K562 (cell line): ENCODE measurements at regions not wholly inside any gene's neighbourhood (a gene's known extent, or its start where the extent isn't known, plus 50 kb on each side); places are given as distances from the start of the nearest gene placed in this dataset.

ENCODE experiments used
- ATAC-seq: fragments of 200-7000 bp; cut with Tn5 transposase; 3 replicates; pipeline ENCODE4 v1.9.1; 2020; ENCODE audit warnings: moderate library complexity
- BruUV-seq: library from RNA; stranded (reverse); fragments of 400-500 nt; replicated peaks from 2 replicates; lab custom pipeline; 2021; lab: Mats Ljungman, UMichigan
- CTCF ChIA-PET: fragments of 300-600 bp; formaldehyde crosslinking; extraction: SDS; loops from one replicate; lab custom pipeline; 2021; ENCODE audit warnings: low intra/inter-chr PET ratio; lab: Yijun Ruan, JAX
- POLR2A ChIA-PET: fragments of 300-600, 350-650 bp; sonication (Branson Sonifier 250); formaldehyde crosslinking; extraction: SDS; loops from one replicate; lab custom pipeline; 2021; ENCODE audit warnings: antibody characterized with exemption, inconsistent platforms; lab: Yijun Ruan, JAX
- DNase-seq, 4 experiments: peaks; one replicate each; pipeline versions ENCODE4 v3.0.0 to v3.0.0-alpha.2; 2011 to 2018; ENCODE audit warnings: low spot score in 3 of 4, mixed read lengths in 3 of 4; ENCODE audit errors: extremely low read depth in 1 of 4
- FAIRE-seq: peaks from 2 replicates; lab custom pipeline; 2011; peaks lifted over from hg19 to GRCh38; lab: Jason Lieb, UNC
- H2AFZ ChIP-seq: 2 replicates; pipeline ENCODE4 v1.6.0; 2011; ENCODE audit warnings: low read depth, low read length, control low read depth, inconsistent platforms
- H3K27ac ChIP-seq: fragments of 200-600 bp; 3 replicates; pipeline ENCODE4 v1.8.0; 2011; ENCODE audit warnings: low read depth, mild to moderate bottlenecking, control low read depth, inconsistent platforms, low read length, moderate library complexity, mixed read lengths; ENCODE audit errors: extremely low read depth
- H3K27me3 ChIP-seq, 2 experiments: fragments of 300-600 bp in 1 of 2; 2 replicates in 1 of 2; 3 replicates in 1 of 2; pipeline versions ENCODE4 v1.6.0 to v1.8.0; 2011; ENCODE audit warnings: inconsistent platforms in 2 of 2, low read length in 2 of 2, mild to moderate bottlenecking in 1 of 2, mixed read lengths in 1 of 2, moderate library complexity in 1 of 2; ENCODE audit not compliant: control insufficient read depth in 2 of 2, insufficient read depth in 2 of 2
- H3K36me3 ChIP-seq: fragments of 300-600 bp; 3 replicates; pipeline ENCODE4 v1.8.0; 2011; ENCODE audit warnings: mild to moderate bottlenecking, low read length, inconsistent platforms; ENCODE audit not compliant: control insufficient read depth, insufficient read depth
- H3K4me1 ChIP-seq, 2 experiments: fragments of 200-600 bp in 1 of 2; replicated peaks in 1 of 2; 2 replicates in 1 of 2; 3 replicates in 1 of 2; pipeline versions ENCODE4 v1.5.1 to v1.8.0; 2011; ENCODE audit warnings: inconsistent platforms in 2 of 2, low read length in 2 of 2, mild to moderate bottlenecking in 1 of 2, mixed read lengths in 1 of 2, moderate library complexity in 1 of 2; ENCODE audit not compliant: control insufficient read depth in 2 of 2, insufficient read depth in 2 of 2
- H3K4me2 ChIP-seq: 2 replicates; pipeline ENCODE4 v1.6.1; 2011; ENCODE audit warnings: low read length, control low read depth, inconsistent platforms, mixed read lengths; ENCODE audit not compliant: insufficient read depth
- H3K4me3 ChIP-seq: fragments of 200-600 bp; sonication (generic), shearing (Covaris generic); 2 replicates; pipeline ENCODE4 v1.5.1; 2016; ENCODE audit warnings: control low read depth, inconsistent platforms
- H3K79me2 ChIP-seq: fragments of 200-600 bp; 3 replicates; pipeline ENCODE4 v1.8.0; 2011; ENCODE audit warnings: low read length, inconsistent platforms; ENCODE audit not compliant: control insufficient read depth, insufficient read depth
- H3K9ac ChIP-seq, 2 experiments: 2 replicates each; pipeline versions ENCODE4 v1.6.0 to v1.6.1; 2011; ENCODE audit warnings: low read depth in 2 of 2, low read length in 2 of 2, control low read depth in 1 of 2, inconsistent platforms in 1 of 2, mild to moderate bottlenecking in 1 of 2, mixed read lengths in 1 of 2; ENCODE audit not compliant: insufficient read depth in 1 of 2
- H3K9me1 ChIP-seq: one replicate; pipeline ENCODE4 v1.6.0; 2011; ENCODE audit warnings: inconsistent platforms, mild to moderate bottlenecking, low read length, moderate library complexity; ENCODE audit not compliant: control insufficient read depth, insufficient read depth
- H3K9me3 ChIP-seq: replicated peaks from 2 replicates; pipeline ENCODE4 v1.5.1; 2011; ENCODE audit warnings: low read depth, low read length, inconsistent platforms; ENCODE audit not compliant: control insufficient read depth, insufficient read depth
- H4K20me1 ChIP-seq: replicated peaks from 2 replicates; pipeline ENCODE4 v1.6.1; 2011; ENCODE audit warnings: low read length, inconsistent platforms, mixed read lengths; ENCODE audit not compliant: control insufficient read depth, insufficient read depth
- HIVEP1 ChIP-seq: fragments of 250-450 bp; sonication (Bioruptor Pico); IDR thresholded peaks from 2 replicates; pipeline ENCODE4 v1.4.0; 2020; ENCODE audit warnings: mild to moderate bottlenecking
- HNRNPL ChIP-seq: fragments of 200-400 bp; formaldehyde crosslinking; IDR thresholded peaks from 2 replicates; pipeline ENCODE4 v1.6.1; 2017; ENCODE audit warnings: low read depth, mild to moderate bottlenecking, low read length
- KAT7 ChIP-seq: sonication (generic); formaldehyde crosslinking; IDR thresholded peaks from 2 replicates; pipeline ENCODE4 v1.8.0; 2022; ENCODE audit warnings: missing genetic modification reagents, mild to moderate bottlenecking, borderline replicate concordance
- MECOM ChIP-seq: fragments of 250-450 bp; sonication (Bioruptor Pico); IDR thresholded peaks from 2 replicates; pipeline ENCODE4 v1.8.0; 2022; ENCODE audit warnings: inconsistent platforms
- PYGO2 ChIP-seq: fragments of 450-650 bp; IDR thresholded peaks from 2 replicates; pipeline ENCODE4 v1.6.1; 2016; ENCODE audit warnings: mild to moderate bottlenecking, missing genetic modification characterization, moderate library complexity, missing compliant biosample characterization
- WGBS: fragments of 100-300 bp; shearing (Covaris generic); methylation state at CpG from one replicate; pipeline ENCODE4 v1.1.6; 2016; ENCODE audit warnings: low coverage, mixed read lengths; ENCODE audit not compliant: insufficient coverage; ENCODE audit errors: missing lambda C conversion rate; 5-methylcytosine and 5-hydroxymethylcytosine counted together
- in situ Hi-C: fragments of 300-500 bp; cut with MboI; formaldehyde crosslinking; loops from 4 replicates; pipeline ENCODE4 v1.15.0; 2018; ENCODE audit warnings: inconsistent platforms, mixed read lengths
- intact Hi-C: fragments of 100-400 bp; cut with micrococcal nuclease; formaldehyde crosslinking; loops from 2 replicates; pipeline ENCODE4 v1.14.2; 2022
- TF ChIP-seq, protein P1 (sequence below): fragments of 450-650 bp; IDR thresholded peaks from 2 replicates; pipeline ENCODE4 v1.6.1; 2016; ENCODE audit warnings: low read depth

DNA sequence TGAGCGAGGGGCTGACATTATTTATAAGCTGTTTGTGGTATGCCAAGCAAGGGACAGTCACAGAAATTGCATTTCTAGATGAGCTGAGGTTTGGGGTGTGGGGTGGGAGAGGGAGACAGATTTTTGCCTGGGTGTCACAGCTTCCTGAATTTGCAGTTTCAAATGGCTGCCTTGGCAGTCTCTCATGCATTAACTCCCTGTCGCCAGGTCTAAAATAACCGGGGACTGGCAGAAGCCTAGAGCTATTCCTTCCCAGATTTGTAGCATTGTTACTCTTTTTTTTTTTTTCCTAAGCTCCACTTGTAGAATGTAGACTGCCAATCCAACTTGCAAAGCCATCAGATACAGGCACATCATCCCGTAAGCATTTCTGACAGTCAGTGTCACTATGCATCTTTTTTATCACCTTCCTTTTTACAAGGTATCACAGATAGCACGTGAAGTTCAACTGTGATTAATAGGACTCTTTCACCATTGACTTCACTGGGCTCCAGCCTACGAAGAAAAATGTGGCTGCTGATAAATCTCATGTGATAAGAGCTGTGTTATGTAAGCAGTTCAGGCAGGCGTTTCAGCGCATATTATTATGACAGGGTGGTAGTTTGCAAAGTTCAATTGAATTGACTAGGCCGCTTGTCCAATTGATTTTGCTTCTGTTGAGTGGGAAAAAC lies 130.7 kb upstream of the CELF2 start:
- H3K27ac ChIP-seq, result no peak overlapping the region
- no TSS peak for BruUV-seq
- H3K9me3 ChIP-seq, result no peaks in the 10 kb centered on the region
- DNase-seq (no peak), ATAC-seq (no peak), FAIRE-seq (no peak)
- H3K9me1 ChIP-seq, result no peaks in the 10 kb centered on the region
- H3K4me1 ChIP-seq, result no peaks in the 10 kb centered on the region
- H3K4me3 ChIP-seq, result no peak overlapping the region
- no peaks in the 10 kb centered on the region for H4K20me1 ChIP-seq
- H3K79me2 ChIP-seq, result no peaks in the 10 kb centered on the region
- no peak overlapping the region for H3K4me2 ChIP-seq
- no peaks in the 10 kb centered on the region for H3K36me3 ChIP-seq
- ChIA-PET CTCF (no interaction called here), POLR2A (no interaction called here)
- under 1% methylated on average over 9 of the region's 9 CpGs for WGBS
- no peak overlapping the region for H2AFZ ChIP-seq
- H3K9ac ChIP-seq, result no peak overlapping the region
- H3K27me3 ChIP-seq, result no peaks in the 10 kb centered on the region
- no peak for TF ChIP-seq KAT7 (CRISPR knock-in tag)
- TF ChIP-seq HNRNPL, result no peak
- intact Hi-C loops (no loop called here), in situ Hi-C loops (no loop called here)

DNA sequence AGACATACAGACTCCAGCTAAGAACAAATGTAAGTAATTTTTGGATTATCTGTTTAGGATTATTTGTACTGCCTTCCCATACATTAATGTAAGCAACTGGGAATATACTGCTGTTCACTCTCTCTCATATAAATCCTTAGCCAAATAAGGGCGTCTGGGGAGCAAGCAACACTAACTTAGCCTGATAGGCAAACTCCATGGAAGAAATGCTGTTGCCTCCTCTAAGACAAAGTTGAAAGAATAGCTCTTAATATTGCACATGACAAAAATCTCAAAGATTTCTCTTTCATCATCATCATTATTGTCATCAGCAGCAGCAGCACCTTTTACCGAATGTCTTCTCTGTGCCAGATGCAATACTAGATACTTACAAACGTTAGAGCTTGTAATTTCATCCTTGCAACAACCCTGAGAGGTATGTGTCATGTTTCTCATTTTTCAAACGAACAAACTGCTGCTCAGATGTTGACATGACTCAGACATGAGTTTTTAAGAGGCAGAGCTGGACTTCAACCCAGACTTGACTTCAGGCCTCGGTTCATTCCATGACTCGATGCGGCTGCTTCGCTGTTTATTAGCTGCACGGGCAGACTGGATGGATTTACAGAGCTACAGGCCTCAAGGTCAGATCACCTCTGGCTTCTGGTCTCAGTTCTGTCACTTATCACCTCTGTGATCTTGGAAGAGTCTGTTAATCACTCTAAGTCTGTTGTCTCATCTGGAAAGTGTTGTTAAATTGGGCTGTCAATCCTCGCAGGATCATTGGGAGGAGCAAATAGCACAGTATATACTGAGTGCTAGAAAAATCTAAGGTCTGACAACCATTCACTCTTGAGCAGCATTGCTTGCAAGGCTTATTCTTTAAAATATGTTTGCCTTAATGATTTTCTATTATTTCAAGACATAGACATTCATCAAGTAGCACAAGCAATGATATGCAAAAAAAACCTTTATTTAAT lies 126.3 kb upstream of the CELF2 start:
- intact Hi-C loops (no loop called here), in situ Hi-C loops (no loop called here)
- no peaks in the 10 kb centered on the region for H3K4me1 ChIP-seq
- H3K9me3 ChIP-seq, result no peaks in the 10 kb centered on the region
- no peak overlapping the region for H3K27ac ChIP-seq
- ChIA-PET CTCF (no interaction called here), POLR2A (no interaction called here)
- no peak overlapping the region for H3K4me2 ChIP-seq
- BruUV-seq, result no TSS peak
- H2AFZ ChIP-seq, result no peak overlapping the region
- no peaks in the 10 kb centered on the region for H4K20me1 ChIP-seq
- no peak overlapping the region for H3K9ac ChIP-seq
- 3% methylated on average over 10 of the region's 10 CpGs for WGBS
- DNase-seq (no peak), ATAC-seq (no peak), FAIRE-seq (no peak)
- H3K79me2 ChIP-seq, result no peaks in the 10 kb centered on the region
- no peaks in the 10 kb centered on the region for H3K27me3 ChIP-seq
- H3K9me1 ChIP-seq, result no peaks in the 10 kb centered on the region
- no peak overlapping the region for H3K4me3 ChIP-seq
- no peaks in the 10 kb centered on the region for H3K36me3 ChIP-seq
- no peak for TF ChIP-seq PYGO2 (tag)
- no peak for TF ChIP-seq MECOM (CRISPR knock-in tag)
- no peak for TF ChIP-seq HIVEP1 (CRISPR knock-in tag)
- TF ChIP-seq, protein P1, sequence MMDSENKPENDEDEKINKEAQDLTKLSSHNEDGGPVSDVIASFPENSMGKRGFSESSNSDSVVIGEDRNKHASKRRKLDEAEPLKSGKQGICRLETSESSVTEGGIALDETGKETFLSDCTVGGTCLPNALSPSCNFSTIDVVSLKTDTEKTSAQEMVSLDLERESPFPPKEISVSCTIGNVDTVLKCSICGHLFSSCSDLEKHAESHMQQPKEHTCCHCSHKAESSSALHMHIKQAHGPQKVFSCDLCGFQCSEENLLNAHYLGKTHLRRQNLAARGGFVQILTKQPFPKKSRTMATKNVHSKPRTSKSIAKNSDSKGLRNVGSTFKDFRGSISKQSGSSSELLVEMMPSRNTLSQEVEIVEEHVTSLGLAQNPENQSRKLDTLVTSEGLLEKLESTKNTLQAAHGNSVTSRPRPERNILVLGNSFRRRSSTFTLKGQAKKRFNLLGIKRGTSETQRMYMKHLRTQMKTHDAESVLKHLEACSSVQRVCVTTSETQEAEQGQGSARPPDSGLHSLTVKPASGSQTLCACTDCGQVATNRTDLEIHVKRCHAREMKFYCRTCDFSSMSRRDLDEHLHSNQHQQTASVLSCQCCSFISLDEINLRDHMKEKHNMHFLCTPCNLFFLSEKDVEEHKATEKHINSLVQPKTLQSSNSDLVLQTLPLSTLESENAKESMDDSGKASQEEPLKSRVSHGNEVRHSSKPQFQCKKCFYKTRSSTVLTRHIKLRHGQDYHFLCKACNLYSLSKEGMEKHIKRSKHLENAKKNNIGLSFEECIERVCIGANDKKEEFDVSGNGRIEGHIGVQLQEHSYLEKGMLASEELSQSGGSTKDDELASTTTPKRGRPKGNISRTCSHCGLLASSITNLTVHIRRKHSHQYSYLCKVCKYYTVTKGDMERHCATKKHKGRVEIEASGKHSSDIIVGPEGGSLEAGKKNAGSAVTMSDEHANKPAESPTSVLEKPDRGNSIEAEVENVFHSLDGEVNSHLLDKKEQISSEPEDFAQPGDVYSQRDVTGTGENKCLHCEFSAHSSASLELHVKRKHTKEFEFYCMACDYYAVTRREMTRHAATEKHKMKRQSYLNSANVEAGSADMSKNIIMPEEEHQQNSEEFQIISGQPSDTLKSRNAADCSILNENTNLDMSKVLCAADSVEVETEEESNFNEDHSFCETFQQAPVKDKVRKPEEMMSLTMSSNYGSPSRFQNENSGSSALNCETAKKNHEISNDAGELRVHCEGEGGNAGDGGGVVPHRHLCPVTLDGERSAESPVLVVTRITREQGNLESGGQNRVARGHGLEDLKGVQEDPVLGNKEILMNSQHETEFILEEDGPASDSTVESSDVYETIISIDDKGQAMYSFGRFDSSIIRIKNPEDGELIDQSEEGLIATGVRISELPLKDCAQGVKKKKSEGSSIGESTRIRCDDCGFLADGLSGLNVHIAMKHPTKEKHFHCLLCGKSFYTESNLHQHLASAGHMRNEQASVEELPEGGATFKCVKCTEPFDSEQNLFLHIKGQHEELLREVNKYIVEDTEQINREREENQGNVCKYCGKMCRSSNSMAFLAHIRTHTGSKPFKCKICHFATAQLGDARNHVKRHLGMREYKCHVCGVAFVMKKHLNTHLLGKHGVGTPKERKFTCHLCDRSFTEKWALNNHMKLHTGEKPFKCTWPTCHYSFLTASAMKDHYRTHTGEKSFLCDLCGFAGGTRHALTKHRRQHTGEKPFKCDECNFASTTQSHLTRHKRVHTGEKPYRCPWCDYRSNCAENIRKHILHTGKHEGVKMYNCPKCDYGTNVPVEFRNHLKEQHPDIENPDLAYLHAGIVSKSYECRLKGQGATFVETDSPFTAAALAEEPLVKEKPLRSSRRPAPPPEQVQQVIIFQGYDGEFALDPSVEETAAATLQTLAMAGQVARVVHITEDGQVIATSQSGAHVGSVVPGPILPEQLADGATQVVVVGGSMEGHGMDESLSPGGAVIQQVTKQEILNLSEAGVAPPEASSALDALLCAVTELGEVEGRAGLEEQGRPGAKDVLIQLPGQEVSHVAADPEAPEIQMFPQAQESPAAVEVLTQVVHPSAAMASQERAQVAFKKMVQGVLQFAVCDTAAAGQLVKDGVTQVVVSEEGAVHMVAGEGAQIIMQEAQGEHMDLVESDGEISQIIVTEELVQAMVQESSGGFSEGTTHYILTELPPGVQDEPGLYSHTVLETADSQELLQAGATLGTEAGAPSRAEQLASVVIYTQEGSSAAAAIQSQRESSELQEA, result no peak
